NOMO-1 treated with DMSO at 0.1 percent for 48 hours (cell line): ENCODE measurements at regions not wholly inside any gene's neighbourhood (a gene's known extent, or its start where the extent isn't known, plus 50 kb on each side); places are given as distances from the start of the nearest gene placed in this dataset.

Experiments
- DNase-seq: peaks from one replicate; lab custom pipeline; 2025; ENCODE audit not compliant: unreplicated experiment; lab: John Stamatoyannopoulos, UW

DNA sequence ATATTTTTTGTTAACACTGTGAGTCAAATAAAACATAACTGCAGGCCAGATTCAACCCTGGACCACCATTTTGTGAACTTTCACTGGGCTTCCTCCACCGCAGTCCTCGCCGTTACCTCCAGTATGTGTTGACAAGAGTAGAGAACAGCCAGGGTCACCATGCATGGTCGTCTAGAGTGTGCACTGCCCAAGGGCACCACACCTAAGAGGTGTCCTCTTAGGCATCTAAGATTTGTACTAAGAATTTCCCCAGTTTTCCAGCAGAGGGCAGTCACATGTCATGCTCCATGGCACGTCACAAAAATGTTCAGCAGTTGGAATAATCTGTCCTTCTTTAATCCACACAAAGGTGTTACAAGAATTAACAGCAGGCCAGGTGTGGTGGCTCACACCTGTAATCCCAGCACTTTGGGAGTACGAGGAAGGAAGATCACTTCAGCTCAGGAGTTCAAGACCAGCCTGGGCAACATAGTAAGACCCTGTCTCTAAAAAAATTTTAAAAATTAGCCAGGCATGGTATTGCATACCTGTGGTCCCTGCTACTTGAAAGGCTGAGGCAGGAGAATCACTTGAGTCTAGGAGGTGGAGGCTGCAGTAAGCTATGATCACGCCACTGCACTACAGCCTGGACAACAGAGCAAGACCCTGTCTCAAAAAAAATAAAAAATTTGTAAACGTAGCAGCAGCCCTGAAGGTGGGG is 71.2 kb upstream of the FOXK1 start:
- peak; percentile 63 for DNase-seq

DNA sequence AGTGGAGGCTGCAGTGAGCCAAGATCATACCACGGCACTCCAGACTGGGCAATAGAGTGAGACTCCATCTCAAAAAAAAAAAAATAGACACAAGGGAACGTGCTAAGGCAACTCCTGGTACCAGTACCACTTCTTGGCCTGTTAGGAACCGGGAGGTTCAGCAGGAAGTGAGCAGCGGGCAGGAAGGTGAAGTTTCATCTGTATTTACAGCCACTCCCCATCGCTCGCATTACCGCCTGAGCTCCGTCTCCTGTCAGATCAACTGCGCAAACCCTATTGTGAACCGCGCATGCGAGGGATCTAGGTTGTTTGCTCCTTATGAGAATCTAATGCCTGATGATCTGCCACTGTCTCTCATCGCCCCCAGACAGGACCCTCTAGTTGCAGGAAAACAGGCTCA is 69.9 kb upstream of the FOXK1 start:
- no peak for DNase-seq

DNA sequence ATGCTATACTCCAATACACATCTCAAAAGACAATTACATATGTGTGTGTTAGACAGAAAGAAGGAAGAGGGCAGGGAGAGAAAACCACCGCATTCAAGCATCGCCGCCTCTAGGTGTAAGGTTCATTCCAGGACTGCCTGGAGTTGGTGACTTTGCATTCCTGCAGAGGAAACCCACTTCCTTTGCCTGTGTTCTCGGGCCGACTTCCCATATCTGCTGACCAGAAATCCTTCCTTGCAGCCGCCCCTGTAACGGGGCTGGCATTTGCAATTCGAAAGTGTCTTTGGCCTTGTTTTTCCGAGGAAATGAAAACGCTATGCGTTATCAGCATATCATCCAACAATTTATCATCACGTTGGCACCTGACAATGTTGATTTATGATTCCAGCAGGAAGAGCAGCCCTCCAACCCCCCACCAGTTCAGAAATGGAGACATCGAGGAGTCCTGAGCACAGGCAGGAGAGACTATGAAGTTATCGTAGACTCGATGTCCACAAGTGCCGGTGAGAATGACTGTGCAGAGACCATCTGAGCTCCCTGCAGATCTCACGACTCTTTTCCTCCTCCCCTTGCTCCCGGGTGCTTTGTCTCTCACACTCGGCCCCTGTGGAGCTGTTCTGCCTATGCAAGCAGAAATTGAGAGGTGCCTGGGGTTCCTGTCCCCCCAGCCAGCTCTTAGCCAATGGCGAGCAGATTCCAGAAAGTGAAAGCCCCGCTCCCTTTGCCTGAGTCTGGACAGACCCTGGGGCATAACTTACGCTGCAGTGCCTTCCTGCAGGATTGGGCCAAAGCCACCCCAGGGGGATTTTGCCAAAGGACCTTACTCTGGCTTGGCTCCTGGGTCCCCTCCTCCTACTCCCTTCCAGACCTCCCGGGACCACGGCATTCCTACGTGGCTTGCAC is 68.9 kb upstream of the FOXK1 start:
- no peak for DNase-seq

DNA sequence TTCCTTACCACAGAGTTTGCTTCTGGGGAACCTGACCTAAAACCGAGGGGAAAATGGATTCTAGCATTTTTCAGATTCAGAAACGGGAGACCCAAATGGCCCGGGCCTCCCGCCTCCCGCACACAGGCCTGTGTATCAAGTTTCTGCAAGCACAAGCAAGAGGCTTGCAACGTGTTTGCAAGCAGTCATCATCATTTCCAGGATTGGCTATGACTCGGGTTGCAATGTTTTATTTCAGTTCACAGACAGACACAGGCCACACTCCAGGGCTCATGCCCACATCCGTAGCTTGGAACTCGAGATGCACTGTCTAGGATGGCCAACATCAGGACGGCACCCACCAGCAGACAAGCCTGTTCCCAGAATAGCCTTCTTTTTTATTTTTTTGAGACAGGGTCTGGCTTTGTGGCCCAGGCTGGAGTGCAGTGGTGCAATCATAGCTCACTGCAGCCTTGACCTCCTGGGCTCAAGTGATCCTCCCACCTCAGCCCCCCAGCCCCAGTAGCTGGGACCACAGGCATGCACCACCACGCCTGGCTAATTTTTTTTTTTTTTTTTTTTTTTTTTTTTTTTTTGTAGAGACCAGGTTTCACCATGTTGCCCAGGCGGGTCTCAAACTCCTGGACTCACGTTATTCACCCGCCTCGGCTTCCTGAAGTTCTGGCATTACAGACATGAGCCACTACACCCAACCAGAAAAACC is 68.1 kb upstream of the FOXK1 start:
- no peak for DNase-seq

DNA sequence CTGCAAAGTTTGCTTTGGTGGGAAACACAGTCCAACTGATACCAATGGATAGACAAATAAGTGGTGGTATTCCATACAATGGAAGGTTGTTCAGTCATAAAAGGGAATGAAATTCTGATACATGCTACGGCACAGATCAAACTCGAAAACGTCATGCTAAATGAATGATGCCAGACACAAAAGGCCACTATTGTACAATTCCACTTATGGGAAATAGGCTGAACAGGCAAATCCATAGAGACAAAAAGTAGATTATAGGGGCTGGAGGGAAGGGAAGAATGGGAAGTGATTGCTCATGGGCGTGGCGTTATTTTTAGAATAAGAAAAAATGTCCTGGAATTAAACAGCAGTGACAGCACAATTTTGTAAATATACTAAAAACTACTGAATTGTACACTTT is 66.0 kb upstream of the FOXK1 start:
- DNase-seq: no peak

DNA sequence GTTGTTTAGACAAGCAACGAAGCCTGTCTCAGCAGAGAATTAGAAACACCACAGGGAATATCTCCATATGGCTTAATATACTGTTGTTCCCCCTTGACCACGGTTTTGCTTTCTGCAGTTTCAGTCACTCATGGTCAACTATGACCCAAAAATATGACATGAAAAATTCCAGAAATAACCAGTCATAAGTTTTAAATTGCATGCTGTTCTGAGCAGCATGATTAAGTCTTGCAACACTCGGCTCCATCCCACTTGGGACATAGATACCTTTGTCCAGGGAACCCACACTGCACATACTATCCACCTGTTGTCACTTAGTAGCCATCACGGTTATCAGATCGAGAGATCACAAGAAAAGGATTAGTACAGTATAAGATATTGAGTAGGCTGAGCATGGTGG is 60.7 kb upstream of the FOXK1 start:
- DNase-seq: no peak

DNA sequence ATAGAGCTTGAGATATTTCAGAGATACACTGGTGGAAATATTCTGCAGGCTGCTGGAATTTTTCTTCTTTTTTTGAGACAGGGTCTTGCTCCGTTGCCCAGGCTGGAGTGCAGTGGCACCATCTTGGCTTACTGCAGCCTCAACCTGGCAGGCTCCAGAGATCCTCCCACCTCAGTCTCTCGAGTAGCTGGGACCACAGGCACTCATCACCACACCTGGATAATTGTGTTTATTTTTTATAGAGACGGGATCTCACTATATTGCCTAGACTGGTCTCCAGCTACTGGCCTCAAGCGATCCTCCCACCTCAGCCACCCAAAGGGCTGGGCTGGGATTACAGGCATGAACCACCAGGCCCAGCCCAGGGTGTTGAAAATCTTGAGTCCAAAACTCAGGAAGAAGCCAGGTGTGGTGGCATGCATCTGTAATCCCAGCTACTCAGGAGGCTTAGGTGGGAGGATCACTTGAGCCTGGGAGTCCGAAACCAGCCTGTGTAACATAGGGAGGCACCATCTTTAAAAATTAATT is 55.7 kb upstream of the FOXK1 start:
- DNase-seq: no peak

DNA sequence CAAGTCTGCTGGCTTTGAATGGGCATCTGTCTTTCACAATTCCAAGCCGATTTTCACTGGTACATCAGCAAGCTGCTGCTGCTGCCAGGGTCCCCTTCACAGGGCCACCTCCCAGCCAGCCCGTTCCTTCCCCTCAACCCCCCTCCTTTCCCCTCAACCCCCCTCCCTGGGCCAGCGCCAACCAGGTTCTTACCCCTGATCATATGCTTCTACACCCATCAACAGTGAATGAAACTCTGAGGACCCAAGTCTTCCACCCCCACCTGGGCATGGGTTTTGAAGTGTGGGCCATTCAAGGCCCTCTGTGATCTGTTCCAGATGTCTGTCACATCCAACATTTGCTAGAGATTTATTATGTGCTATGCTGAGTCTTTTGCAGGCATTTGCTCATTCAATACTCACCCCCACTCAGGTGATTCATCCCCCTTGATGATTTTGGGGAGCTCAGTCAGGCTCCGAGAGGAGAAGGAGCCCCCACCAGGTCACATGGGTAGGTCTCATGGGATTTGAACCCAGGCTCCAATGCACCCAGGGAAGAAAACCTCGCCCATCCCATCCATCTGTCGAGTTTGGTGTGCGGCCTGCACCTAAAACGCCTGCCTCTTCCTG is 52.7 kb upstream of the FOXK1 start:
- no peak for DNase-seq

DNA sequence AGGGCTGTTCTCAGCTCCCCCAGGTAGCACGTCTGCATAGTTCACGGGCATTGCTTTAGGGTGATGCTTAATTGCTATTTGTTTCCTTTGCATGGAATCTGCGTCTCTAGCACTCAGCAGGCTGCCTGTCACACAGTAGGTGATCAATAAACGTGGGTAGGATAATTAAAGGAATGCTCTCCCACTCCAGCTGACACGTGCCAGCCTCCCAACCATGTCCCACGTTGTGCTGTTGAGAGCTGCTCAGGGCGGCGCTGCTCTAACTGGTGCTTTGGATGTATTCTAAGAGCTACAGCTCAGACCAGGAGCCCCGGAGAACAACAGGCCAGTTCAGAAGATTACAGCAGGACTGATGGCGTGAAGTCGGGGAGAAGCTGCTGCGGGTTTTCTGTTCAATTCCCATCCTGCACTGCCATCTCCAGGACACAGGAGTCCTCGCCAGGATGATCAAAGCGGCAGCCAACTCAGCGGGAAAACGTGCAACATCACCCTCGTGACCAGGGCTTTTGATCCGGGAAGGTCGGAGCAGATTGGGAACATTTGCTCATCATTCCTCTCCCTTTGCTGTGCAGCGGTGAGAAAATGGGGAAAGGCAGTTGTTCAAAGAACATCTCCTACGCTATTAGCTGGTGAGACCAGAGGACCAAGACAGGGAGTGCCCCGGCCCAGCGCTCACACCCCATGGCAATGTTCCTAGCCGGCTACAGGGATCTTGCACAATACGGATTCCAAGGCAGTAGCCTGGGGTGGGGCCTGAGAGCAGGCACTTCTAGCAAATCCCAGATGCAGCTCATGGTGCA is 50.5 kb upstream of the FOXK1 start:
- peak; percentile 15 for DNase-seq
